Aorta (tissue), 5 donors: ENCODE measurements at regions not wholly inside any gene's neighbourhood (a gene's known extent, or its start where the extent isn't known, plus 50 kb on each side); places are given as distances from the start of the nearest gene placed in this dataset.

Experiments
- ATAC-seq: fragments of 200-7000 bp; cut with Tn5 transposase; one replicate; pipeline ENCODE4 v1.9.1; 2022; ENCODE audit warnings: moderate library complexity; ENCODE audit not compliant: low FRiP score
- DNase-seq, 2 donors: peaks; one replicate each; pipeline ENCODE4 v3.0.0-alpha.2; 2020
- H3K27ac ChIP-seq, 2 donors: one replicate each; pipeline ENCODE4 v1.5.1; 2013; ENCODE audit warnings: low read length in 2 of 2, mild to moderate bottlenecking in 2 of 2, moderate library complexity in 2 of 2, control low read depth in 1 of 2, inconsistent platforms in 1 of 2, low read depth in 1 of 2
- H3K27me3 ChIP-seq, 2 donors: one replicate each; pipeline ENCODE4 v1.6.1; 2013; ENCODE audit warnings: control low read depth in 1 of 2, low read length in 1 of 2, mild to moderate bottlenecking in 1 of 2, moderate library complexity in 1 of 2; ENCODE audit not compliant: insufficient read depth in 2 of 2, control insufficient read depth in 1 of 2
- H3K36me3 ChIP-seq, 2 donors: one replicate each; pipeline ENCODE4 v1.6.1; 2013; ENCODE audit warnings: control low read depth in 1 of 2, low read length in 1 of 2, mild to moderate bottlenecking in 1 of 2; ENCODE audit not compliant: insufficient read depth in 2 of 2, control insufficient read depth in 1 of 2
- H3K4me1 ChIP-seq, 2 donors: one replicate each; pipeline ENCODE4 v1.6.1; 2013; ENCODE audit warnings: low read length in 2 of 2, control low read depth in 1 of 2, mild to moderate bottlenecking in 1 of 2, moderate library complexity in 1 of 2; ENCODE audit not compliant: insufficient read depth in 2 of 2, control insufficient read depth in 1 of 2
- H3K4me3 ChIP-seq, 2 donors: one replicate each; pipeline ENCODE4 v1.5.1; 2013; ENCODE audit warnings: low read length in 2 of 2, control low read depth in 1 of 2, mild to moderate bottlenecking in 1 of 2
- H3K9me3 ChIP-seq: one replicate; pipeline ENCODE4 v1.6.1; 2013; ENCODE audit warnings: mild to moderate bottlenecking, low read length; ENCODE audit not compliant: control insufficient read depth
- WGBS, 2 donors: extraction: QIAGEN DNeasy Blood & Tissue Kit; methylation state at CpG; one replicate each; pipeline ENCODE4 v1.1.7; 2013; 5-methylcytosine and 5-hydroxymethylcytosine counted together
- intact Hi-C, 2 donors: fragments of 100-400 bp; cut with DNase I; formaldehyde crosslinking; loops; one replicate each; pipeline versions ENCODE4 v1.14.2 to v1.15.0; 2022
- donor health status: healthy with polysubstance abuse.
- donor health status: Bipolar disorder and iron deficiency.
- donor health status: DM: no; HTN: no; CAD: no.
- donor health status: DM: no; HTN: no; CAD: no.
- donor health status: DM: yes; HTN: yes; CAD: no.

- intact Hi-C loops = loop anchor here in 1 of 2 donors (5.0 kb wide), 1 partner anchor 42 kb away; no protein-coding TSS in a partner anchor
- no peaks in the 10 kb centered on the region for H3K9me3 ChIP-seq
- no peak overlapping the region for H3K4me3 ChIP-seq
- H3K27me3 ChIP-seq = no peaks in the 10 kb centered on the region
- H3K4me1 ChIP-seq = no peaks in the 10 kb centered on the region
- no peak overlapping the region for H3K27ac ChIP-seq
- DNase-seq = no peak
- no peak for ATAC-seq
- no peaks in the 10 kb centered on the region for H3K36me3 ChIP-seq
Measured at GRCh38 chr9:115900698-115901097, 252.9 kb upstream of the PAPPA start.

GRCh38 chr9:115910959-115911358, 242.6 kb upstream of the PAPPA start:
- intact Hi-C loops = no loop called here
- no peaks in the 10 kb centered on the region for H3K9me3 ChIP-seq
- H3K27ac ChIP-seq = no peak overlapping the region
- H3K4me1 ChIP-seq = no peaks in the 10 kb centered on the region
- DNase-seq = no peak
- no peaks in the 10 kb centered on the region for H3K36me3 ChIP-seq
- 95 to 96% methylated on average over 2 of the region's 2 CpGs for WGBS, 2 donors
- no peaks in the 10 kb centered on the region for H3K27me3 ChIP-seq
- no peak overlapping the region for H3K4me3 ChIP-seq
- no peak for ATAC-seq

- intact Hi-C loops = no loop called here
Measured at GRCh38 chr9:115912086-115912485, 241.5 kb upstream of the PAPPA start.

GRCh38 chr9:115913696-115914095, 239.9 kb upstream of the PAPPA start:
- Histone ChIP-seq H3K27me3 (no peaks in the 10 kb centered on the region), H3K36me3 (no peaks in the 10 kb centered on the region), H3K27ac (no peak overlapping the region), H3K4me1 (no peaks in the 10 kb centered on the region), H3K4me3 (no peak overlapping the region), H3K9me3 (no peaks in the 10 kb centered on the region)
- intact Hi-C loops = no loop called here
- no peak for ATAC-seq
- 38 to 44% methylated on average over 3 of the region's 3 CpGs for WGBS, 2 donors
- DNase-seq = no peak

More at GRCh38 chr9:115912086-115912485, 241.5 kb upstream of the PAPPA start:
- Histone ChIP-seq H3K4me1 (no peaks in the 10 kb centered on the region), H3K27me3 (no peaks in the 10 kb centered on the region), H3K27ac (no peak overlapping the region), H3K4me3 (no peak overlapping the region), H3K9me3 (no peaks in the 10 kb centered on the region), H3K36me3 (no peaks in the 10 kb centered on the region)
- 96 to 97% methylated on average over 4 of the region's 4 CpGs for WGBS, 2 donors
- ATAC-seq (no peak), DNase-seq (no peak)

- intact Hi-C loops = no loop called here
- no peaks in the 10 kb centered on the region for H3K4me1 ChIP-seq
- no peaks in the 10 kb centered on the region for H3K27me3 ChIP-seq
- DNase-seq (no peak), ATAC-seq (no peak)
- no peak overlapping the region for H3K4me3 ChIP-seq
- 88 to 92% methylated on average over 5 of the region's 5 CpGs for WGBS, 2 donors
- H3K36me3 ChIP-seq = no peaks in the 10 kb centered on the region
- no peak overlapping the region for H3K27ac ChIP-seq
- no peaks in the 10 kb centered on the region for H3K9me3 ChIP-seq
Measured at GRCh38 chr9:115914291-115914690, 239.3 kb upstream of the PAPPA start.

- WGBS, 2 donors = 90 to 92% methylated on average over 8 of the region's 8 CpGs
- intact Hi-C loops = no loop called here
- DNase-seq (no peak), ATAC-seq (peak; percentile 60)
- Histone ChIP-seq H3K4me1 (no peaks in the 10 kb centered on the region), H3K27me3 (no peaks in the 10 kb centered on the region), H3K9me3 (no peaks in the 10 kb centered on the region), H3K36me3 (no peaks in the 10 kb centered on the region), H3K4me3 (no peak overlapping the region), H3K27ac (no peak overlapping the region)
Measured at GRCh38 chr9:115921301-115921700, 232.3 kb upstream of the PAPPA start.

GRCh38 chr9:115922444-115922843, 231.1 kb upstream of the PAPPA start:
- H3K9me3 ChIP-seq = no peaks in the 10 kb centered on the region
- no peaks in the 10 kb centered on the region for H3K36me3 ChIP-seq
- 57 to 66% methylated on average over 3 of the region's 3 CpGs for WGBS, 2 donors
- ATAC-seq (no peak), DNase-seq (no peak)
- H3K27me3 ChIP-seq = no peaks in the 10 kb centered on the region
- H3K27ac ChIP-seq = no peak overlapping the region
- H3K4me3 ChIP-seq = no peak overlapping the region
- no peaks in the 10 kb centered on the region for H3K4me1 ChIP-seq
- intact Hi-C loops = no loop called here

GRCh38 chr9:115923410-115923809, 230.2 kb upstream of the PAPPA start:
- H3K9me3 ChIP-seq = no peaks in the 10 kb centered on the region
- no peaks in the 10 kb centered on the region for H3K4me1 ChIP-seq
- no peak overlapping the region for H3K4me3 ChIP-seq
- no peak overlapping the region for H3K27ac ChIP-seq
- 96 to 97% methylated on average over 1 of the region's 1 CpG for WGBS, 2 donors
- ATAC-seq = no peak
- no peak for DNase-seq
- no peaks in the 10 kb centered on the region for H3K27me3 ChIP-seq
- H3K36me3 ChIP-seq = no peaks in the 10 kb centered on the region
- intact Hi-C loops = no loop called here

- Histone ChIP-seq H3K4me1 (no peaks in the 10 kb centered on the region), H3K9me3 (no peaks in the 10 kb centered on the region), H3K27ac (no peak overlapping the region), H3K4me3 (no peak overlapping the region), H3K27me3 (no peaks in the 10 kb centered on the region), H3K36me3 (no peaks in the 10 kb centered on the region)
- intact Hi-C loops = no loop called here
- ATAC-seq (no peak), DNase-seq (no peak)
- WGBS, 2 donors = 75 to 78% methylated on average over 5 of the region's 5 CpGs
Measured at GRCh38 chr9:115923903-115924668, 229.5 kb upstream of the PAPPA start.
